Spleen (tissue), 11 donors: ENCODE measurements at regions not wholly inside any gene's neighbourhood (a gene's known extent, or its start where the extent isn't known, plus 50 kb on each side); places are given as distances from the start of the nearest gene placed in this dataset.
A peak's percentile ranks its signal among the peaks of the same experiment; 100 is the strongest.

Experiments used
- DNase-seq: peaks from one replicate; pipeline ENCODE4 v3.0.0-alpha.2; 2020
- H3K27ac ChIP-seq, 8 donors: fragments of 200-600 bp; sonication (generic) in 7 of 8; 1 replicate in 4 of 8; 2 replicates in 4 of 8; pipeline versions ENCODE4 v1.5.0 to v1.8.0; 2016 to 2021; ENCODE audit warnings: inconsistent platforms in 4 of 8, mild to moderate bottlenecking in 4 of 8, moderate library complexity in 1 of 8
- H3K27me3 ChIP-seq, 7 donors: fragments of 200-600 bp; sonication (generic) in 6 of 7; replicated peaks in 1 of 7; 1 replicate in 4 of 7; 2 replicates in 3 of 7; pipeline versions ENCODE4 v1.5.0 to v1.8.0; 2016 to 2021; ENCODE audit warnings: inconsistent platforms in 3 of 7, mild to moderate bottlenecking in 1 of 7
- H3K36me3 ChIP-seq, 6 donors: fragments of 200-600 bp; sonication (generic) in 5 of 6; 1 replicate in 4 of 6; 2 replicates in 2 of 6; pipeline versions ENCODE4 v1.5.0 to v1.8.0; 2016 to 2021; ENCODE audit warnings: inconsistent platforms in 2 of 6
- H3K4me1 ChIP-seq, 6 donors: fragments of 200-600 bp; sonication (generic) in 5 of 6; 1 replicate in 3 of 6; 2 replicates in 3 of 6; pipeline versions ENCODE4 v1.5.0 to v1.8.0; 2016 to 2021; ENCODE audit warnings: inconsistent platforms in 3 of 6
- H3K4me3 ChIP-seq, 8 donors: fragments of 200-600 bp; sonication (generic) in 7 of 8; 1 replicate in 4 of 8; 2 replicates in 4 of 8; pipeline versions ENCODE4 v1.5.0 to v1.8.0; 2016 to 2021; ENCODE audit warnings: inconsistent platforms in 4 of 8, mild to moderate bottlenecking in 4 of 8, moderate library complexity in 2 of 8
- H3K9me3 ChIP-seq, 8 donors: fragments of 200-600 bp; sonication (generic) in 7 of 8; 1 replicate in 4 of 8; 2 replicates in 4 of 8; pipeline versions ENCODE4 v1.5.0 to v1.8.0; 2016 to 2021; ENCODE audit warnings: inconsistent platforms in 4 of 8
- CTCF ChIP-seq, 11 experiments: fragments of 200-600 bp in 7 of 11; fragments of 450-650 bp in 4 of 11; sonication (generic) in 4 of 11; IDR thresholded peaks in 8 of 11; conservative IDR thresholded peaks in 3 of 11; 1 replicate in 7 of 11; 2 replicates in 4 of 11; pipeline versions ENCODE4 v1.4.0 to v1.8.0; 2016 to 2021; ENCODE audit warnings: antibody characterized with exemption in 11 of 11, inconsistent platforms in 4 of 11, mild to moderate bottlenecking in 1 of 11
- POLR2A ChIP-seq, 3 donors: fragments of 450-650 bp; IDR thresholded peaks; one replicate each; pipeline ENCODE4 v1.5.1; 2017; ENCODE audit warnings: antibody characterized with exemption in 3 of 3, mild to moderate bottlenecking in 1 of 3
- POLR2AphosphoS5 ChIP-seq, 3 donors: sonication (generic); formaldehyde crosslinking; IDR thresholded peaks; one replicate each; pipeline ENCODE4 v1.5.1; 2017; ENCODE audit warnings: antibody characterized with exemption in 3 of 3
- WGBS, 5 donors: extraction: QIAGEN DNeasy Blood & Tissue Kit in 3 of 5; methylation state at CpG; one replicate each; pipeline versions ENCODE4 v1.1.5 to v1.1.7; 2013 to 2018; 5-methylcytosine and 5-hydroxymethylcytosine counted together
- intact Hi-C: fragments of 100-400 bp; cut with DNase I; formaldehyde crosslinking; loops from one replicate; pipeline ENCODE4 v1.15.0; 2023; ENCODE audit warnings: low total_unique reads
- donor health status: healthy with polysubstance abuse.
- donor health status: DM: no; HTN: no; CAD: no; lungs with moderate emphysema.
- donor health status: DM: no; HTN: no; CAD: no.
- donor health status: Bipolar disorder and iron deficiency.
- donor health status: healthy.
- donor health status: DM: no; HTN: no; CAD: no.
- donor health status: DM: yes; HTN: yes; CAD: no.

GRCh38 chr15:31893780-31894179 is 136.5 kb upstream of the CHRNA7 start:
- intact Hi-C loops = no loop called here
- WGBS, 5 donors = 85 to 96% (median 88%) methylated on average over 6 of the region's 6 CpGs
- peaks cover 0 to 33% (median 20%) of the 10 kb centered on the region in 8 donors for H3K9me3 ChIP-seq

GRCh38 chr15:31897746-31898145 is 132.6 kb upstream of the CHRNA7 start:
- no peaks in the 10 kb centered on the region for H3K4me1 ChIP-seq
- H3K36me3 ChIP-seq = no peaks in the 10 kb centered on the region
- no peak overlapping the region for H3K27ac ChIP-seq
- TF ChIP-seq POLR2AphosphoS5 (IDR thresholded peaks at IDR 0.05) (no peak), POLR2A (IDR thresholded peaks at IDR 0.05) (no peak), CTCF (IDR thresholded peaks at IDR 0.05 in 8 of 11, conservative IDR thresholded peaks at IDR 0.05 in 3 of 11) (no peak)
- H3K27me3 ChIP-seq = peaks cover 0 to 13% (median 0%) of the 10 kb centered on the region in 7 donors
- DNase-seq = no peak
- H3K9me3 ChIP-seq = peaks cover 0 to 46% (median 23%) of the 10 kb centered on the region in 8 donors
- H3K4me3 ChIP-seq = no peak overlapping the region
- intact Hi-C loops = no loop called here

More at GRCh38 chr15:31893780-31894179, 136.5 kb upstream of the CHRNA7 start:
- TF ChIP-seq POLR2A (IDR thresholded peaks at IDR 0.05) (no peak), POLR2AphosphoS5 (IDR thresholded peaks at IDR 0.05) (no peak), CTCF (IDR thresholded peaks at IDR 0.05 in 8 of 11, conservative IDR thresholded peaks at IDR 0.05 in 3 of 11) (no peak)
- Histone ChIP-seq H3K4me1 (no peaks in the 10 kb centered on the region), H3K36me3 (no peaks in the 10 kb centered on the region), H3K27ac (no peak overlapping the region), H3K4me3 (no peak overlapping the region), H3K27me3 (peaks cover 0 to 26% (median 0%) of the 10 kb centered on the region in 7 donors)
- DNase-seq = no peak

GRCh38 chr15:31901501-31901900 is 128.8 kb upstream of the CHRNA7 start:
- DNase-seq = no peak
- intact Hi-C loops = no loop called here
- TF ChIP-seq CTCF (IDR thresholded peaks at IDR 0.05 in 8 of 11, conservative IDR thresholded peaks at IDR 0.05 in 3 of 11) (no peak), POLR2AphosphoS5 (IDR thresholded peaks at IDR 0.05) (no peak), POLR2A (IDR thresholded peaks at IDR 0.05) (no peak)
- no peaks in the 10 kb centered on the region for H3K36me3 ChIP-seq
- 88 to 99% (median 90%) methylated on average over 3 of the region's 3 CpGs for WGBS, 5 donors
- H3K4me3 ChIP-seq = no peak overlapping the region
- H3K9me3 ChIP-seq = peaks cover 0 to 36% (median 23%) of the 10 kb centered on the region in 8 donors
- H3K4me1 ChIP-seq = peaks cover 0 to 11% (median 5%) of the 10 kb centered on the region in 6 donors
- no peak overlapping the region for H3K27ac ChIP-seq
- peaks cover 0 to 7% (median 0%) of the 10 kb centered on the region in 7 donors for H3K27me3 ChIP-seq

- 9 to 14% (median 13%) methylated on average over 7 to 8 of the region's 8 CpGs for WGBS, 5 donors
- intact Hi-C loops = no loop called here
Observed at GRCh38 chr15:31905054-31905453, 125.3 kb upstream of the CHRNA7 start.

More at GRCh38 chr15:31905054-31905453, 125.3 kb upstream of the CHRNA7 start:
- Histone ChIP-seq H3K4me3 (no peak overlapping the region), H3K27ac (no peak overlapping the region), H3K4me1 (peaks cover 0 to 11% (median 5%) of the 10 kb centered on the region in 6 donors), H3K9me3 (peaks cover 0 to 3% (median 0%) of the 10 kb centered on the region in 8 donors), H3K27me3 (peaks cover 0 to 7% (median 0%) of the 10 kb centered on the region in 7 donors), H3K36me3 (no peaks in the 10 kb centered on the region)
- no peak for TF ChIP-seq POLR2A (IDR thresholded peaks at IDR 0.05)
- TF ChIP-seq CTCF (IDR thresholded peaks at IDR 0.05 in 8 of 11, conservative IDR thresholded peaks at IDR 0.05 in 3 of 11) = no peak
- peak in 1 of 3 donors; percentile 46 for TF ChIP-seq POLR2AphosphoS5 (IDR thresholded peaks at IDR 0.05)
- DNase-seq = no peak
